Liver (tissue), 8 donors: ENCODE measurements at regions not wholly inside any gene's neighbourhood (a gene's known extent, or its start where the extent isn't known, plus 50 kb on each side); places are given as distances from the start of the nearest gene placed in this dataset.

ENCODE experiments used
- DNase-seq: peaks from one replicate; pipeline ENCODE4 v3.0.0-alpha.2; 2017; ENCODE audit warnings: low spot score
- H3K27ac ChIP-seq, 2 donors: one replicate each; pipeline ENCODE4 v1.7.0; 2013; ENCODE audit warnings: inconsistent platforms in 2 of 2, low read length in 2 of 2, control low read depth in 1 of 2, low read depth in 1 of 2, mild to moderate bottlenecking in 1 of 2
- H3K27me3 ChIP-seq, 4 donors: one replicate each; pipeline versions ENCODE4 v1.6.1 to v1.7.0; 2013; ENCODE audit warnings: low read length in 3 of 4, inconsistent platforms in 1 of 4, mild to moderate bottlenecking in 1 of 4, moderate library complexity in 1 of 4; ENCODE audit not compliant: control insufficient read depth in 4 of 4, insufficient read depth in 4 of 4
- H3K36me3 ChIP-seq, 4 donors: one replicate each; pipeline versions ENCODE4 v1.6.1 to v1.7.0; 2013; ENCODE audit warnings: low read length in 3 of 4, mild to moderate bottlenecking in 3 of 4, low read depth in 1 of 4, moderate library complexity in 1 of 4; ENCODE audit not compliant: control insufficient read depth in 4 of 4, insufficient read depth in 3 of 4
- H3K4me1 ChIP-seq, 4 donors: one replicate each; pipeline versions ENCODE4 v1.6.1 to v1.7.0; 2013; ENCODE audit warnings: low read length in 3 of 4, mild to moderate bottlenecking in 3 of 4, moderate library complexity in 1 of 4; ENCODE audit not compliant: control insufficient read depth in 4 of 4, insufficient read depth in 4 of 4
- H3K4me3 ChIP-seq, 3 donors: one replicate each; pipeline versions ENCODE4 v1.6.1 to v1.7.0; 2013; ENCODE audit warnings: low read length in 3 of 3, control low read depth in 1 of 3, low read depth in 1 of 3, mild to moderate bottlenecking in 1 of 3
- H3K9ac ChIP-seq, 2 donors: one replicate each; pipeline ENCODE4 v1.7.0; 2013; ENCODE audit warnings: low read length in 2 of 2, mild to moderate bottlenecking in 2 of 2, moderate library complexity in 2 of 2, control low read depth in 1 of 2, low read depth in 1 of 2
- H3K9me3 ChIP-seq, 4 donors: one replicate each; pipeline versions ENCODE4 v1.6.1 to v1.7.0; 2013; ENCODE audit warnings: low read length in 3 of 4; ENCODE audit not compliant: control insufficient read depth in 4 of 4
- EGR1 ChIP-seq, 2 donors: IDR thresholded peaks; 2 replicates each; pipeline ENCODE4 v1.6.1; 2016 to 2018; ENCODE audit warnings: antibody characterized with exemption in 2 of 2, low read depth in 2 of 2
- FOXA1 ChIP-seq: IDR thresholded peaks from 2 replicates; pipeline ENCODE4 v1.6.1; 2016; ENCODE audit warnings: antibody characterized with exemption
- FOXA2 ChIP-seq: IDR thresholded peaks from 2 replicates; pipeline ENCODE4 v1.6.1; 2016; ENCODE audit warnings: antibody characterized with exemption
- GABPA ChIP-seq, 2 donors: IDR thresholded peaks in 1 of 2; conservative IDR thresholded peaks in 1 of 2; 2 replicates each; pipeline ENCODE4 v1.6.1; 2016; ENCODE audit warnings: antibody characterized with exemption in 2 of 2, mild to moderate bottlenecking in 1 of 2, moderate library complexity in 1 of 2
- HNF4A ChIP-seq, 2 donors: conservative IDR thresholded peaks; 2 replicates each; pipeline ENCODE4 v1.6.1; 2016; ENCODE audit warnings: antibody characterized with exemption in 2 of 2, mild to moderate bottlenecking in 2 of 2
- HNF4G ChIP-seq: IDR thresholded peaks from 2 replicates; pipeline ENCODE4 v1.6.1; 2016; ENCODE audit warnings: antibody characterized with exemption
- JUND ChIP-seq, 2 donors: IDR thresholded peaks; 2 replicates each; pipeline ENCODE4 v1.6.1; 2016; ENCODE audit warnings: antibody characterized with exemption in 2 of 2
- NR2F2 ChIP-seq: IDR thresholded peaks from 2 replicates; pipeline ENCODE4 v1.6.1; 2016; ENCODE audit warnings: antibody characterized with exemption
- RAD21 ChIP-seq, 2 donors: IDR thresholded peaks; 2 replicates each; pipeline ENCODE4 v1.6.1; 2016; ENCODE audit warnings: antibody characterized with exemption in 2 of 2, mild to moderate bottlenecking in 2 of 2
- RXRA ChIP-seq, 2 donors: IDR thresholded peaks; 2 replicates each; pipeline ENCODE4 v1.6.1; 2017 to 2018; ENCODE audit warnings: antibody characterized with exemption in 2 of 2, mild to moderate bottlenecking in 1 of 2
- SP1 ChIP-seq: IDR thresholded peaks from 2 replicates; pipeline ENCODE4 v1.6.1; 2018; ENCODE audit warnings: antibody characterized with exemption, mild to moderate bottlenecking
- TAF1 ChIP-seq: conservative IDR thresholded peaks from 2 replicates; pipeline ENCODE4 v1.6.1; 2016; ENCODE audit warnings: antibody characterized with exemption, mild to moderate bottlenecking
- YY1 ChIP-seq: IDR thresholded peaks from 2 replicates; pipeline ENCODE4 v1.6.1; 2016; ENCODE audit warnings: antibody characterized with exemption, mild to moderate bottlenecking
- WGBS: extraction: QIAGEN DNeasy Blood & Tissue Kit; methylation state at CpG from one replicate; pipeline ENCODE4 v1.1.7; 2013; 5-methylcytosine and 5-hydroxymethylcytosine counted together
- TF ChIP-seq, protein P1 (sequence below): IDR thresholded peaks from 2 replicates; pipeline ENCODE4 v1.6.1; 2016; ENCODE audit warnings: antibody characterized with exemption, mild to moderate bottlenecking
- TF ChIP-seq, protein P2 (sequence below): fragments of 150-350 bp; IDR thresholded peaks from 2 replicates; pipeline ENCODE4 v1.5.1; 2017; ENCODE audit warnings: improper control_type of control experiment, low read depth, low read length; ENCODE audit not compliant: missing input control
- TF ChIP-seq, protein P3 (sequence below): IDR thresholded peaks from 2 replicates; pipeline ENCODE4 v1.6.1; 2016; ENCODE audit warnings: antibody characterized with exemption
- TF ChIP-seq, protein P4 (sequence below): IDR thresholded peaks from 2 replicates; pipeline ENCODE4 v1.6.1; 2016; ENCODE audit warnings: antibody characterized with exemption
- TF ChIP-seq, protein P5 (sequence below): IDR thresholded peaks from 2 replicates; pipeline ENCODE4 v1.6.1; 2016; ENCODE audit warnings: antibody characterized with exemption
- donor health status: healthy.
- donor health status: healthy.
- donor health status: healthy.
- donor health status: healthy.
- donor health status: healthy.

DNA sequence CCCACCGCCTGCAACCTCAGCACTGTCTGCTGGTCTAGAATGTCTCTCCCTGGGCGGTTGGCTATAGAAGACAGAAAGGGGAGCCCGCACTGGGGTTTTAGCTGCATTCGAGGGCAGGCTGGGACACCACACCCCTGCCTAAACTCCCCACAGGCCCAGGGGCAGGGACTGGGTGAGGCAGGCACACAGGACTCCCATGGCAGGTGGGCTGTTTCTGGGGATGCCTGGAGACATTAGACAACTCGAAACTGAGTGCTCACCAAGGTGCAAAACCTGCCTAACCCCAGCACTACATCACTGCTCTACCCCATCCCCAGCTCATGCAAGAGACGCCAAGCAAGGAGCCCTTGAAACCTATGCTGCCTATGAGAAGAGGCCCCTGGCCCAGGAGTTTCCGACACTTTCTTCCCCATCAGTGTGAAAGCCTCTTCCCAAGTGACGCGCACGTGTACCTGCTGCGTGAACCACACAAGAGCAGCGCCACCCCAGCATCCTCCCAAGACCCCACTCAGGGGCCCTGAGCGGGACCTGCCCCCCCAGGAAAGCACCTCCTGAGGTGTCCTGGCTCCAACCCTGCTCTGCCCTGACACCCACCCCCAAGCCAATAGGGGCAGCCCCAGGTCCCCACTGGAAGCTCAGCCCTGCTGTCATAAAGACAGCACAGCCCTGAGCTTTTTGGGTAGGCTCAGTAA lies 121.2 kb downstream of the TUBA3C start:
- Histone ChIP-seq H3K36me3 (no peaks in the 10 kb centered on the region), H3K4me3 (no peak overlapping the region), H3K4me1 (no peaks in the 10 kb centered on the region), H3K27ac (no peak overlapping the region), H3K27me3 (no peaks in the 10 kb centered on the region), H3K9me3 (peaks cover 1 to 8% (median 2%) of the 10 kb centered on the region in 4 donors), H3K9ac (no peak overlapping the region)
- WGBS, result 81% methylated on average over 13 of the region's 13 CpGs
- TF ChIP-seq FOXA2 (no peak), TAF1 (no peak), SP1 (no peak), RAD21 (IDR thresholded peaks at IDR 0.05) (no peak), EGR1 (IDR thresholded peaks at IDR 0.05; ENCODE audit: low read depth in 2 of 2) (no peak), NR2F2 (no peak), YY1 (no peak), FOXA1 (no peak), GABPA (IDR thresholded peaks at IDR 0.05 in 1 of 2, conservative IDR thresholded peaks at IDR 0.05 in 1 of 2) (no peak), HNF4A (conservative IDR thresholded peaks at IDR 0.05) (no peak), RXRA (IDR thresholded peaks at IDR 0.05) (no peak), JUND (IDR thresholded peaks at IDR 0.05) (no peak), HNF4G (no peak)
- TF ChIP-seq, protein P1, sequence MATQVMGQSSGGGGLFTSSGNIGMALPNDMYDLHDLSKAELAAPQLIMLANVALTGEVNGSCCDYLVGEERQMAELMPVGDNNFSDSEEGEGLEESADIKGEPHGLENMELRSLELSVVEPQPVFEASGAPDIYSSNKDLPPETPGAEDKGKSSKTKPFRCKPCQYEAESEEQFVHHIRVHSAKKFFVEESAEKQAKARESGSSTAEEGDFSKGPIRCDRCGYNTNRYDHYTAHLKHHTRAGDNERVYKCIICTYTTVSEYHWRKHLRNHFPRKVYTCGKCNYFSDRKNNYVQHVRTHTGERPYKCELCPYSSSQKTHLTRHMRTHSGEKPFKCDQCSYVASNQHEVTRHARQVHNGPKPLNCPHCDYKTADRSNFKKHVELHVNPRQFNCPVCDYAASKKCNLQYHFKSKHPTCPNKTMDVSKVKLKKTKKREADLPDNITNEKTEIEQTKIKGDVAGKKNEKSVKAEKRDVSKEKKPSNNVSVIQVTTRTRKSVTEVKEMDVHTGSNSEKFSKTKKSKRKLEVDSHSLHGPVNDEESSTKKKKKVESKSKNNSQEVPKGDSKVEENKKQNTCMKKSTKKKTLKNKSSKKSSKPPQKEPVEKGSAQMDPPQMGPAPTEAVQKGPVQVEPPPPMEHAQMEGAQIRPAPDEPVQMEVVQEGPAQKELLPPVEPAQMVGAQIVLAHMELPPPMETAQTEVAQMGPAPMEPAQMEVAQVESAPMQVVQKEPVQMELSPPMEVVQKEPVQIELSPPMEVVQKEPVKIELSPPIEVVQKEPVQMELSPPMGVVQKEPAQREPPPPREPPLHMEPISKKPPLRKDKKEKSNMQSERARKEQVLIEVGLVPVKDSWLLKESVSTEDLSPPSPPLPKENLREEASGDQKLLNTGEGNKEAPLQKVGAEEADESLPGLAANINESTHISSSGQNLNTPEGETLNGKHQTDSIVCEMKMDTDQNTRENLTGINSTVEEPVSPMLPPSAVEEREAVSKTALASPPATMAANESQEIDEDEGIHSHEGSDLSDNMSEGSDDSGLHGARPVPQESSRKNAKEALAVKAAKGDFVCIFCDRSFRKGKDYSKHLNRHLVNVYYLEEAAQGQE, result no peak
- TF ChIP-seq, protein P2, sequence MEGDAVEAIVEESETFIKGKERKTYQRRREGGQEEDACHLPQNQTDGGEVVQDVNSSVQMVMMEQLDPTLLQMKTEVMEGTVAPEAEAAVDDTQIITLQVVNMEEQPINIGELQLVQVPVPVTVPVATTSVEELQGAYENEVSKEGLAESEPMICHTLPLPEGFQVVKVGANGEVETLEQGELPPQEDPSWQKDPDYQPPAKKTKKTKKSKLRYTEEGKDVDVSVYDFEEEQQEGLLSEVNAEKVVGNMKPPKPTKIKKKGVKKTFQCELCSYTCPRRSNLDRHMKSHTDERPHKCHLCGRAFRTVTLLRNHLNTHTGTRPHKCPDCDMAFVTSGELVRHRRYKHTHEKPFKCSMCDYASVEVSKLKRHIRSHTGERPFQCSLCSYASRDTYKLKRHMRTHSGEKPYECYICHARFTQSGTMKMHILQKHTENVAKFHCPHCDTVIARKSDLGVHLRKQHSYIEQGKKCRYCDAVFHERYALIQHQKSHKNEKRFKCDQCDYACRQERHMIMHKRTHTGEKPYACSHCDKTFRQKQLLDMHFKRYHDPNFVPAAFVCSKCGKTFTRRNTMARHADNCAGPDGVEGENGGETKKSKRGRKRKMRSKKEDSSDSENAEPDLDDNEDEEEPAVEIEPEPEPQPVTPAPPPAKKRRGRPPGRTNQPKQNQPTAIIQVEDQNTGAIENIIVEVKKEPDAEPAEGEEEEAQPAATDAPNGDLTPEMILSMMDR, result no peak
- TF ChIP-seq, protein P3, sequence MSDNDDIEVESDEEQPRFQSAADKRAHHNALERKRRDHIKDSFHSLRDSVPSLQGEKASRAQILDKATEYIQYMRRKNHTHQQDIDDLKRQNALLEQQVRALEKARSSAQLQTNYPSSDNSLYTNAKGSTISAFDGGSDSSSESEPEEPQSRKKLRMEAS, result no peak
- TF ChIP-seq, protein P4, sequence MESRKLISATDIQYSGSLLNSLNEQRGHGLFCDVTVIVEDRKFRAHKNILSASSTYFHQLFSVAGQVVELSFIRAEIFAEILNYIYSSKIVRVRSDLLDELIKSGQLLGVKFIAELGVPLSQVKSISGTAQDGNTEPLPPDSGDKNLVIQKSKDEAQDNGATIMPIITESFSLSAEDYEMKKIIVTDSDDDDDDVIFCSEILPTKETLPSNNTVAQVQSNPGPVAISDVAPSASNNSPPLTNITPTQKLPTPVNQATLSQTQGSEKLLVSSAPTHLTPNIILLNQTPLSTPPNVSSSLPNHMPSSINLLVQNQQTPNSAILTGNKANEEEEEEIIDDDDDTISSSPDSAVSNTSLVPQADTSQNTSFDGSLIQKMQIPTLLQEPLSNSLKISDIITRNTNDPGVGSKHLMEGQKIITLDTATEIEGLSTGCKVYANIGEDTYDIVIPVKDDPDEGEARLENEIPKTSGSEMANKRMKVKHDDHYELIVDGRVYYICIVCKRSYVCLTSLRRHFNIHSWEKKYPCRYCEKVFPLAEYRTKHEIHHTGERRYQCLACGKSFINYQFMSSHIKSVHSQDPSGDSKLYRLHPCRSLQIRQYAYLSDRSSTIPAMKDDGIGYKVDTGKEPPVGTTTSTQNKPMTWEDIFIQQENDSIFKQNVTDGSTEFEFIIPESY, result no peak
- TF ChIP-seq, protein P5, sequence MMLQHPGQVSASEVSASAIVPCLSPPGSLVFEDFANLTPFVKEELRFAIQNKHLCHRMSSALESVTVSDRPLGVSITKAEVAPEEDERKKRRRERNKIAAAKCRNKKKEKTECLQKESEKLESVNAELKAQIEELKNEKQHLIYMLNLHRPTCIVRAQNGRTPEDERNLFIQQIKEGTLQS, result no peak
- DNase-seq, result no peak
